Muscle of leg (tissue), 3 donors: ENCODE measurements at regions not wholly inside any gene's neighbourhood (a gene's known extent, or its start where the extent isn't known, plus 50 kb on each side); places are given as distances from the start of the nearest gene placed in this dataset.

ENCODE experiments used
- DNase-seq: peaks from one replicate; pipeline ENCODE4 v3.0.0; 2013
- H3K27ac ChIP-seq: one replicate; pipeline ENCODE4 v1.5.1; 2013; ENCODE audit warnings: mild to moderate bottlenecking, low read length, control low read depth
- H3K27me3 ChIP-seq: one replicate; pipeline ENCODE4 v1.6.1; 2013; ENCODE audit warnings: low read length; ENCODE audit not compliant: control insufficient read depth, insufficient read depth
- H3K36me3 ChIP-seq: one replicate; pipeline ENCODE4 v1.6.1; 2013; ENCODE audit warnings: low read length; ENCODE audit not compliant: control insufficient read depth, insufficient read depth
- H3K4me1 ChIP-seq: one replicate; pipeline ENCODE4 v1.6.1; 2013; ENCODE audit warnings: low read length; ENCODE audit not compliant: control insufficient read depth, insufficient read depth
- H3K4me3 ChIP-seq: one replicate; pipeline ENCODE4 v1.5.1; 2013; ENCODE audit warnings: low read length, control low read depth
- H3K9me3 ChIP-seq: replicated peaks from 2 replicates; pipeline ENCODE4 v1.6.1; 2013; ENCODE audit warnings: low read depth, low read length; ENCODE audit not compliant: control insufficient read depth
- WGBS: methylation state at CpG from one replicate; pipeline ENCODE4 v1.1.5; 2013; ENCODE audit warnings: missing lambda C conversion rate; ENCODE audit not compliant: insufficient coverage; 5-methylcytosine and 5-hydroxymethylcytosine counted together

DNA sequence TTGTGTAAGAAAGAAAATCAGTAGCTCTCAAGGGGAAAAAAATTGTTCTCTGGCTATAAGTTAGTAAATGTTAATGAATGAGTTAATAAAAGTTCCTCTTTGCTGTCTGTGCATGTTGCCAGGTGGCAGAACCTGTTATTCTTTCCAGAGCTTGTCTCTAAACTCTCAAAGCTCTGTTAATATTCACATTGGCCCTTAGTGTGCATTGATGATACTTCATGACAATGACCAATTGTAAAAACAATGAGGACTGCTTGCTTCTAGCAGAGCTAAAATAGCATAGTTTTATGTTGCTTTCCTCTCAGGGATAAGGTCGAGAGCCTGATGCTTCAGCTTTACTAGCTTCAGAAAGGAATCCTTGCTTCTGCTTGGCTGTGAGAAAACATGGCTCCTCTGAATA lies 91.5 kb downstream of the RAD51AP2 start:
- no peaks in the 10 kb centered on the region for H3K9me3 ChIP-seq
- no peaks in the 10 kb centered on the region for H3K4me1 ChIP-seq
- H3K4me3 ChIP-seq = no peak overlapping the region
- H3K27me3 ChIP-seq = no peaks in the 10 kb centered on the region
- no peak for DNase-seq
- WGBS = 33% methylated on average over 1 of the region's 1 CpG
- H3K36me3 ChIP-seq = no peaks in the 10 kb centered on the region
- no peak overlapping the region for H3K27ac ChIP-seq

DNA sequence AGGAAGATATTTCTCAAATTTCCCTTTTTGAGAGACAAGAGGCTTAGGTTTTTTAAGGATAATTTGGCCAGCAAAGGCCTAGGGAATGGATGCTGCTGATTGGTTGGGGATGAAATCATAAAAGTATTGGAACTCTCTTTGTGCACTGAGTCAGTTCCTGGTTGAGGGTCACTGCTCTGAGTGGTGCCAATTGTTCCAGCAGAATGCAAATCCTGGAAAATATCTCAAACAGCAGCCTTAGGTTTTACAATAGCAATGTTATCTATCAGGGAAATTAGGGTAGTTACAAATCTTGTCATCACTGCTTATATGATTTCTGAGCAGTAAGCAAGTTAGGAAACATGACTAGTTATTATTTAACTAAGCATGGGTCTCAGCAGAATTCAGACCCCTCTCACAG lies 96.2 kb downstream of the RAD51AP2 start:
- Histone ChIP-seq H3K27ac (no peak overlapping the region), H3K4me1 (no peaks in the 10 kb centered on the region), H3K9me3 (no peaks in the 10 kb centered on the region), H3K36me3 (no peaks in the 10 kb centered on the region), H3K27me3 (no peaks in the 10 kb centered on the region), H3K4me3 (no peak overlapping the region)
- DNase-seq = no peak

DNA sequence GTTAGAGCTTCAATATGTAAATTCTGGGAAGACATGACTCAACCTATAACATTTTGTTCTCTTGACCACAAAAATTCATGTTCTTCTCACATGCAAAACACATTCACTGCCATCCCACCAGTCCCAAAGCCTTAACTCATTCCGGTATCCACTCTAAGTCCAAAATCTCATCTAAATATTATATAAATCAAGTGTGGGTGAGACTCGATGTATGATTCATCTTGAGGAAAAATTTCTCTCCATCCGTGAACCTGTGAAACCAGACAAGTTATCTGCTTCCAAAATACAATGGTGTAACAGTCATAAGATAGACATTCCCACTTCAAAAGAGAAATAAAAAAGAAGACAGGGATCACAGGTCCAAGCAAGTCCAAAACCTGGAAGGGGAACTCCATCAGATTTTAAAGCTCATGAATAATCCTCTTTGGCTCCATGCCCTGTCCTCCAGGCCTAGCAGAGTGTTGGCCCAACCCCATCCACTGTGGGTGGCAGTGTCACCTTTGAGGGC lies 101.3 kb downstream of the RAD51AP2 start:
- no peaks in the 10 kb centered on the region for H3K9me3 ChIP-seq
- H3K27ac ChIP-seq = no peak overlapping the region
- H3K4me3 ChIP-seq = no peak overlapping the region
- no CpG with 5 or more reads among the region's 3 CpGs for WGBS
- H3K4me1 ChIP-seq = no peaks in the 10 kb centered on the region
- no peaks in the 10 kb centered on the region for H3K27me3 ChIP-seq
- no peaks in the 10 kb centered on the region for H3K36me3 ChIP-seq
- DNase-seq = no peak

DNA sequence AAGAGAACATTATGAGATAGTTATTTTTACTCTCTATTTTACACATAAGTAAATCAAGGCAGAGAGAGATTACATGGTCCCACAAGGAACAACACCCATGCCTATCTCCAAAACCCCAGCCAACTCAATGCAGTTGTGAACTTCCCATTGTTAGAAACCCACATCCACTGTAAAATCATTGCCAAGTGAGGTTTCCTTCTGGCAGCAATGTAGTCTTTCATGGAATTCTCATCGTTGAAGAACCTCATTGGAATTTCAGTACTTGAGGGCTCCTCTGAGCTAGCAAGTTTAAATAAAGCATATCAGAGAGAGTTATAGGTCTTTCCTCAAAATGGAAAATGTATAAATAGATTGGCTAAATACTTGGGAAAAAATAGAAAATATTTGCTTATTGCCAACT lies 105.2 kb downstream of the RAD51AP2 start:
- Histone ChIP-seq H3K4me1 (no peaks in the 10 kb centered on the region), H3K27me3 (no peaks in the 10 kb centered on the region), H3K4me3 (no peak overlapping the region), H3K9me3 (no peaks in the 10 kb centered on the region), H3K36me3 (no peaks in the 10 kb centered on the region), H3K27ac (no peak overlapping the region)
- whole genome bisulfite sequencing = 20% methylated on average over 1 of the region's 1 CpG
- DNase-seq = no peak

DNA sequence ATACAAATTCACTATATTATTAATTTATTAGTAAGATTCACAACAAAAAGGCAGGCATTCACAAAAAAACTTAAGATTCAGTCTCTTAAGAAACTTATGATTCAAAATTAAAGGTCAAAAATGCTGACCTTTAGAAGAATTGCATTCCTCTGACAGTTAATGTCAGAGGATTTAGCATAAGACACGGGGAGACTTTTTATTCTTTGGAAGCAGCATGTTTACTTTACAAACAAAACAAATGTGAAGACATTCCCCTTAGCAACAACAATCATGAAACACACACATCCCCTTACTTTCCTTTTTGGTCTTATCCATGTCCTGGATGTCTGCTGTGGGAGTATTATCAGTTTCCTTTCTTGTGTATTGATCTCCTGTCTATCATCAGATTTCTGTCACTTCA lies 117.1 kb downstream of the RAD51AP2 start:
- DNase-seq = no peak
- H3K27ac ChIP-seq = no peak overlapping the region
- no CpG with 5 or more reads among the region's 1 CpG for WGBS
- no peak overlapping the region for H3K4me3 ChIP-seq
- no peaks in the 10 kb centered on the region for H3K36me3 ChIP-seq
- no peaks in the 10 kb centered on the region for H3K27me3 ChIP-seq
- peaks cover 4% of the 10 kb centered on the region for H3K9me3 ChIP-seq
- H3K4me1 ChIP-seq = no peaks in the 10 kb centered on the region

DNA sequence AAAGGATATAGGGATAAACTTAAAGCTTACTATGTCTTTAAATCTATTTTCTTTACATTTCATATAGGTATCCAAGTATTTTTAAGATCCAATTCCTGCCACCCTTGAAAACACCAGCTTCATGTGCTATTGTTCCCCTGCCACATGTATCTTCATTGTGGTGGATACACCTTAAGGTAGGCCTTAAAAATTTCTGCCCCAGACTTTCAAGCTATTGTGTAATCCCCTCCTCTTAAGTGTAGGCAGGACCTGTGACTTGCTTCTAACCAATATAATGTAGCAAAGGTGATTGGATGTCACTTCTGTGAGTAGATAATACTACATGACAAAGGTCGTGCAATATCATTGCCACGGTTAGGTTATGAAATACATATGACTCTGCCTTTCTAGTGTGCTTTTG lies 119.5 kb downstream of the RAD51AP2 start:
- H3K36me3 ChIP-seq = no peaks in the 10 kb centered on the region
- 79% methylated on average over 2 of the region's 2 CpGs for WGBS
- no peak for DNase-seq

DNA sequence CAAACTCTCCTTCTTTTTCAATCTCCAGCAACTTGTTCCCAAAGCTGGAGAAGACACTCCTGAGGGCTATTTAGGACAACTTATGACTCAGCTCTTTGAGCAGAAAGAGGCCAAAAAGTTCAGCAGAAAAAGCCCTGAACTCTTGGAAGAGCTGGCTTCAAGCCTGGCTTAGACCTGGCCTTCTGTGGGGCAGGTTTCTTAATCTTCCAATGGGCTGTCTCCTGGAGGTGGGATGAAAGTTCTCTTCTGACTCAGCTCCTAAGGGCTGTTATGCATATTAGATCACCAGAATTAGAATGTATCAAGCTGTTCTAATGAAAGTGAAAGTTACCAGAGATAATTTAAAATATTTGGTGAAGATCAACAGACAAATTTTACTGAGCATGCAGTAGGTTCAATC lies 129.4 kb downstream of the RAD51AP2 start:
- Histone ChIP-seq H3K36me3 (no peaks in the 10 kb centered on the region), H3K27ac (no peak overlapping the region), H3K27me3 (no peaks in the 10 kb centered on the region), H3K9me3 (no peaks in the 10 kb centered on the region), H3K4me1 (no peaks in the 10 kb centered on the region), H3K4me3 (no peak overlapping the region)
- no peak for DNase-seq

More for the DNA sequence above, 119.5 kb downstream of the RAD51AP2 start:
- no peaks in the 10 kb centered on the region for H3K27me3 ChIP-seq
- H3K4me1 ChIP-seq = no peaks in the 10 kb centered on the region
- H3K4me3 ChIP-seq = no peak overlapping the region
- H3K27ac ChIP-seq = no peak overlapping the region
- H3K9me3 ChIP-seq = peaks cover 4% of the 10 kb centered on the region

DNA sequence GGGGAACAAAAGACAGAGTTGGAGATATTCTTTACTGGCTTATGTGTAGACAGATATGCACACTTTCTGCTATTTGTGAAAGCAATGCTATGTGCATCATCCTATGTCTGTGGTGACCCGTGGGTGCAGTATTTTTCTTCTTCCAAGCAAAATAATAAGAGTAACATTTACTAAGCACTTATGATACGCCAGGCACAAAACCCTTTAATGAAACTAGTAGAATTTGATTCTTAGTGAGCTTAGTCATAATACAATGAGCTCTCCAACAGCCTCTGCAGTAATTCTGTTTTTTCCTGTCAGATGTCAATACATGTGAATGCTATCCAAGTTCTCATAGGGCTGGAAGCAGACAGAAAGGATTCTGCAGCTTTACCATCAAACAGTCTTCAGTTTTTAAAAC lies 130.6 kb downstream of the RAD51AP2 start:
- Histone ChIP-seq H3K4me3 (no peak overlapping the region), H3K36me3 (no peaks in the 10 kb centered on the region), H3K27ac (no peak overlapping the region), H3K27me3 (no peaks in the 10 kb centered on the region), H3K9me3 (no peaks in the 10 kb centered on the region), H3K4me1 (no peaks in the 10 kb centered on the region)
- no peak for DNase-seq
- no CpG with 5 or more reads among the region's 2 CpGs for WGBS

DNA sequence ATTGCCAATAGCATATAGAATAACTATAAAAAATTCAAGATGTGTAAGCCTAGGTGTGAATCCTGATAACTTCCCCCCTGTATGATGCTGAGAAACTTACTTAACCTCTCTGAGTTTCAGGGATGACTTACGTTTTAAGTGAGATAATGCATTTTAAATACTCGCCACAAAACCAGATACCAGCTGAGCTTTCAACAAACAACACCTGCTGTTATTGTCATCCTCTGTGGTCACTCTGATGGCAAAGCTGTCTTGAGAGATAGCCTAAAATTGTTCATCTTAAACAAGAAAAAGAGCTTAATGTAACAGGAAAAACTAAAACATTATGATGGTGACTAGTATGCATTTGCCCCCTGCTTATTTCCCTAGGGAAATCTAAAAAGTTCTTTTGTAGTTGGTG lies 131.5 kb downstream of the RAD51AP2 start:
- no peaks in the 10 kb centered on the region for H3K4me1 ChIP-seq
- WGBS = no CpG with 5 or more reads among the region's 2 CpGs
- H3K4me3 ChIP-seq = no peak overlapping the region
- H3K27ac ChIP-seq = no peak overlapping the region
- no peak for DNase-seq
- no peaks in the 10 kb centered on the region for H3K27me3 ChIP-seq
- H3K9me3 ChIP-seq = no peaks in the 10 kb centered on the region
- H3K36me3 ChIP-seq = no peaks in the 10 kb centered on the region

DNA sequence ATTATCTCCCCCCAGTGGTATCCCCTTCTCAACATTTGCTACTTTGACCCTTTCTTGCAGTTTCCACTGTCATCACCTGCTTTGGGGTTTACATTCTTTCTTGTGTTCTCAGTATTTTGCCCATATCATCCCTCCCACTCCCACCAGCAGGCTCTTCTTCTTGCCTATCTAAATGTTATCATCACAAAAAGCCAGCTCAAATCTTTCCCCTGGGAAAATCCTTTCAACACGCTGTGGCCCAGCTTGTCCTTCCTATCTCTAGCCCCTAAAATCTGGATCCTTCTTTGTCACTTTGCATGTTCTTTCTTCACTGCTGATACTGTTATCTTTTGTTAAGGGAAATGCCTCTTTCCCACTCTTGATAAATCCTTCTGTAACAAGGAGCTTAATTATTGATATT lies 138.2 kb downstream of the RAD51AP2 start:
- Histone ChIP-seq H3K27me3 (no peaks in the 10 kb centered on the region), H3K4me3 (no peak overlapping the region), H3K36me3 (no peaks in the 10 kb centered on the region), H3K27ac (no peak overlapping the region), H3K4me1 (no peaks in the 10 kb centered on the region), H3K9me3 (no peaks in the 10 kb centered on the region)
- 20% methylated on average over 1 of the region's 1 CpG for WGBS
- no peak for DNase-seq

DNA sequence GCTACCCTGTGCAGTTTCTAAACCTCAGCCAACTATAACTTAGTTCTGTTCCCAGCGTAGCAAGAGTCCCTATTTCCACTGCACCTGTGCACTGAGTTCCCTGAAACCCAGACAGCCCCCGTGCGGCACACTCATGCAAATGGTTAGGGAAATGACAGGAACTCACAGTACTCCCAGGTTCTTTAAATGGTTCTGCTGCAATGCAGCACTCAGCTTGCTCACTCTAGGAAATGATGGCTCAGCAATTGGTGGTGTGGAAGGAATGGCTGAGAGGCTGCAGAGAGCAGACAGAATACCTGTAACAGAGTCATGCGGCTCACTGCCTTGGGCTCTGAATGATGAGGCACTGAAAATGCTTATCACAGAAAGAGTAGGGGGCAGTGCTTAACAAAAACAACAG lies 143.0 kb downstream of the RAD51AP2 start:
- H3K27ac ChIP-seq = no peak overlapping the region
- no peaks in the 10 kb centered on the region for H3K4me1 ChIP-seq
- no peak for DNase-seq
- H3K27me3 ChIP-seq = no peaks in the 10 kb centered on the region
- H3K36me3 ChIP-seq = no peaks in the 10 kb centered on the region
- peaks cover 5% of the 10 kb centered on the region for H3K9me3 ChIP-seq
- WGBS = 63% methylated on average over 3 of the region's 4 CpGs
- H3K4me3 ChIP-seq = no peak overlapping the region
